ENCODE measurements at regions not wholly inside any gene's neighbourhood (a gene's known extent, or its start where the extent isn't known, plus 50 kb on each side); places are given as distances from the start of the nearest gene placed in this dataset.

DNA sequence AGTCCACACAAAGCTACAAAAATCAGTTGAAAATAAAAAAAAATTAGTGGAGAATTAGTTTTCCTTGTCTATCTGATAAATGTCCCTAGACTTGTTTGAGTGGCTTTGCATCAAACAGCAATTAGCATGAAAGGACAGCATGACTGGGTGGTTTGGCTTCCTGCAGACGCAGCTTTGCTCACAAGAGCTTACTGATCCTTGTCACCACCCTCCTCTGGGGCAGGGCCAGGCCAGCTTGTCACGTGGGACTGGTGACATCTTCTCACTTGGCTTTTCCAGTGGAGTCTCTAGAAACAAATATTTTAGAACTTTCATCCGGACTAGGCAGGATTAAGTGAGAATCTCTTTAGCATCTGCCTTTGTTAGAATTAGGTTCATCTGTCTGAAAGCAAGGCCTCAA is 76.0 kb upstream of the OLIG2 start:
- TF ChIP-seq, protein P1, sequence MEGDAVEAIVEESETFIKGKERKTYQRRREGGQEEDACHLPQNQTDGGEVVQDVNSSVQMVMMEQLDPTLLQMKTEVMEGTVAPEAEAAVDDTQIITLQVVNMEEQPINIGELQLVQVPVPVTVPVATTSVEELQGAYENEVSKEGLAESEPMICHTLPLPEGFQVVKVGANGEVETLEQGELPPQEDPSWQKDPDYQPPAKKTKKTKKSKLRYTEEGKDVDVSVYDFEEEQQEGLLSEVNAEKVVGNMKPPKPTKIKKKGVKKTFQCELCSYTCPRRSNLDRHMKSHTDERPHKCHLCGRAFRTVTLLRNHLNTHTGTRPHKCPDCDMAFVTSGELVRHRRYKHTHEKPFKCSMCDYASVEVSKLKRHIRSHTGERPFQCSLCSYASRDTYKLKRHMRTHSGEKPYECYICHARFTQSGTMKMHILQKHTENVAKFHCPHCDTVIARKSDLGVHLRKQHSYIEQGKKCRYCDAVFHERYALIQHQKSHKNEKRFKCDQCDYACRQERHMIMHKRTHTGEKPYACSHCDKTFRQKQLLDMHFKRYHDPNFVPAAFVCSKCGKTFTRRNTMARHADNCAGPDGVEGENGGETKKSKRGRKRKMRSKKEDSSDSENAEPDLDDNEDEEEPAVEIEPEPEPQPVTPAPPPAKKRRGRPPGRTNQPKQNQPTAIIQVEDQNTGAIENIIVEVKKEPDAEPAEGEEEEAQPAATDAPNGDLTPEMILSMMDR (conservative IDR thresholded peaks at IDR 0.05; ENCODE audit: low read depth, low read length) = no peak
- no peak for TF ChIP-seq EZH2 (IDR thresholded peaks at IDR 0.05; ENCODE audit: borderline replicate concordance, low read depth, low read length, poor library complexity, severe bottlenecking)

Measured in A673 (cell line).